Activated B cell treated with CpG ODN at 0.5 μM for 24 hours (primary cell): ENCODE measurements at regions not wholly inside any gene's neighbourhood (a gene's known extent, or its start where the extent isn't known, plus 50 kb on each side); places are given as distances from the start of the nearest gene placed in this dataset.

Experiments used
- ATAC-seq: fragments of 200-7000 bp; cut with Tn5 transposase; one replicate; pipeline ENCODE4 v1.10.0; 2021; ENCODE audit warnings: low read depth, mild to moderate bottlenecking, moderate library complexity
- CTCF ChIA-PET: fragments of 350-600 bp; sonication (Branson Sonifier 250); formaldehyde crosslinking; loops from one replicate; lab custom pipeline; 2021; ENCODE audit warnings: antibody characterized with exemption; lab: Charles Lee
- POLR2A ChIA-PET: fragments of 350-600 bp; sonication (Branson Sonifier 250); formaldehyde crosslinking; loops from one replicate; lab custom pipeline; 2021; ENCODE audit warnings: antibody characterized with exemption; lab: Charles Lee
- DNase-seq: peaks from one replicate; pipeline ENCODE4 v3.0.0; 2022
- H3K27ac Mint-ChIP-seq: one replicate; pipeline ENCODE4 v1.8.0; 2020; ENCODE audit warnings: mixed read lengths
- H3K27me3 Mint-ChIP-seq: one replicate; pipeline ENCODE4 v1.8.0; 2021; ENCODE audit warnings: mixed read lengths
- H3K36me3 Mint-ChIP-seq: one replicate; pipeline ENCODE4 v1.8.0; 2021; ENCODE audit warnings: low read depth, mixed read lengths
- H3K4me1 Mint-ChIP-seq: one replicate; pipeline ENCODE4 v1.8.0; 2021; ENCODE audit warnings: mixed read lengths
- H3K4me3 Mint-ChIP-seq: one replicate; pipeline ENCODE4 v1.8.0; 2020; ENCODE audit warnings: mild to moderate bottlenecking, mixed read lengths
- H3K9me3 Mint-ChIP-seq: one replicate; pipeline ENCODE4 v1.8.0; 2020; ENCODE audit warnings: mixed read lengths
- intact Hi-C: fragments of 100-400 bp; cut with micrococcal nuclease; formaldehyde crosslinking; loops from one replicate; pipeline ENCODE4 v1.15.1; 2024
- TF ChIP-seq, protein P1 (sequence below): fragments of 200-600 bp; IDR thresholded peaks from one replicate; pipeline ENCODE4 v1.8.0; 2022; ENCODE audit warnings: antibody characterized with exemption, mild to moderate bottlenecking

DNA sequence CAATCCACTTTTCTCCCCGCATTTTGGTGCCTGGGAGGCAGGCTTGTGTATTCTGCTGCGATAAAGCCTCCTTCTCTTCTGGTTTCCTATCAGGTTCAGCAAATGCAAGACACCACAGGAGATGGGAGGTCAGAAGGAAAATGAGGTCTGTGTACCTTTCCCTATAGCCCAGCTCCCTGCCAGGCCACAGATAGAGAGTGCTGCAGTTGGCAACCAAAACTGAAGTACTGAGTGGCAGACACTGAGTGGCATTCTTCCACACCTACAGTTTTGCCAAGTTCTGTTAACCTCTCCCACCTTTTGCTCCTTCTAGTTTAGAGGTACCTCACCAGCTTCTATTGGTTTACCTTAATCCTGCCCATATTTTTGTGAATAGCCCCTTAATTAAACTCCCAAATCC lies 948.4 kb downstream of the SORCS1 start:
- TF ChIP-seq, protein P1, sequence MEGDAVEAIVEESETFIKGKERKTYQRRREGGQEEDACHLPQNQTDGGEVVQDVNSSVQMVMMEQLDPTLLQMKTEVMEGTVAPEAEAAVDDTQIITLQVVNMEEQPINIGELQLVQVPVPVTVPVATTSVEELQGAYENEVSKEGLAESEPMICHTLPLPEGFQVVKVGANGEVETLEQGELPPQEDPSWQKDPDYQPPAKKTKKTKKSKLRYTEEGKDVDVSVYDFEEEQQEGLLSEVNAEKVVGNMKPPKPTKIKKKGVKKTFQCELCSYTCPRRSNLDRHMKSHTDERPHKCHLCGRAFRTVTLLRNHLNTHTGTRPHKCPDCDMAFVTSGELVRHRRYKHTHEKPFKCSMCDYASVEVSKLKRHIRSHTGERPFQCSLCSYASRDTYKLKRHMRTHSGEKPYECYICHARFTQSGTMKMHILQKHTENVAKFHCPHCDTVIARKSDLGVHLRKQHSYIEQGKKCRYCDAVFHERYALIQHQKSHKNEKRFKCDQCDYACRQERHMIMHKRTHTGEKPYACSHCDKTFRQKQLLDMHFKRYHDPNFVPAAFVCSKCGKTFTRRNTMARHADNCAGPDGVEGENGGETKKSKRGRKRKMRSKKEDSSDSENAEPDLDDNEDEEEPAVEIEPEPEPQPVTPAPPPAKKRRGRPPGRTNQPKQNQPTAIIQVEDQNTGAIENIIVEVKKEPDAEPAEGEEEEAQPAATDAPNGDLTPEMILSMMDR: no peak
- ATAC-seq: no peak
- POLR2A ChIA-PET: no interaction called here
- H3K27ac Mint-ChIP-seq: no peak overlapping the region
- no peak overlapping the region for H3K4me3 Mint-ChIP-seq
- intact Hi-C loops: no loop called here
- no peaks in the 10 kb centered on the region for H3K36me3 Mint-ChIP-seq
- H3K27me3 Mint-ChIP-seq: no peaks in the 10 kb centered on the region
- DNase-seq: no peak
- H3K9me3 Mint-ChIP-seq: peaks cover 2% of the 10 kb centered on the region
- no peaks in the 10 kb centered on the region for H3K4me1 Mint-ChIP-seq
- CTCF ChIA-PET: no interaction called here

DNA sequence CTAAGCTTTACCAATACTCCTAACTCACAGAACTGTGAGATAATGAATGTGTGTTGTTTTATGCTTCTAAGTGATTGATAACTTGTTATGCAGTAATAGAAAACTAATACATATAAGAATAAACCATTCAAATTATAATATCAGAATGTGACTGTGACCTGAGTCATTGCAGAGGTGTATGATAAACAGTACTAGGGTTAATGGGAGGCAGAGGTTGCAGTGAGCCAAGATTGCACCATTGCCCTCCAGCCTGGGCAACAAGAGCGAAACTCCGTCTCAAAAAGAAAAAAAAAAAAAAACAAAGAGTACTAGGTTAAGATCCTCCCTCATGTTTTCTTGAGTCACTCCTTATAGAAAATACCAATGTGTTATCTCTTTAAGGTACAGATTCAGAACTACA lies 950.3 kb downstream of the SORCS1 start:
- Mint-ChIP-seq H3K27me3 (no peaks in the 10 kb centered on the region), H3K36me3 (no peaks in the 10 kb centered on the region), H3K4me3 (no peak overlapping the region), H3K4me1 (no peaks in the 10 kb centered on the region), H3K27ac (no peak overlapping the region), H3K9me3 (peaks cover 2% of the 10 kb centered on the region)
- TF ChIP-seq, protein P1: no peak
- intact Hi-C loops: no loop called here
- DNase-seq: no peak
- POLR2A ChIA-PET: no interaction called here
- no peak for ATAC-seq
- CTCF ChIA-PET: no interaction called here

DNA sequence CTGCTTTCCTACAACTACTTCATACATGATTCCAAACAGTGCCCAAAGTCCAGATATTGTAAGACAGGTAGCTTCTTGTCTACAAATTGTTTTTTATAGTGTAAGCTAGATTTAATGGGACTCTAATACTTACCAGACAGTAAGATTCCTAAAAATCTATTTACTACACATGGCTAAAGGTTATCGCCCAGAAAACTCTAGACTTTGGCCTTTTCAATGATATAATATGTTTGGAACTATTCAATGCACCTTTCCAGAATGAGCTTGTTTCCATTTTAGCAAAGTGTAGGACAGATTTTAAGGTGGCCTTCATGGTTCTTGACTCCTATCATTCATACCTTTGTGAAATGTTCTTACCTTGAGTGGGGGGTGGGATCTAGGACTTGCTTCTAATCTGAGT lies 951.0 kb downstream of the SORCS1 start:
- intact Hi-C loops: no loop called here
- TF ChIP-seq, protein P1: no peak
- CTCF ChIA-PET: no interaction called here
- H3K4me3 Mint-ChIP-seq: no peak overlapping the region
- no peaks in the 10 kb centered on the region for H3K27me3 Mint-ChIP-seq
- ATAC-seq: no peak
- no peaks in the 10 kb centered on the region for H3K36me3 Mint-ChIP-seq
- no peak for DNase-seq
- POLR2A ChIA-PET: no interaction called here
- H3K4me1 Mint-ChIP-seq: no peaks in the 10 kb centered on the region
- no peak overlapping the region for H3K27ac Mint-ChIP-seq
- peaks cover 2% of the 10 kb centered on the region for H3K9me3 Mint-ChIP-seq

DNA sequence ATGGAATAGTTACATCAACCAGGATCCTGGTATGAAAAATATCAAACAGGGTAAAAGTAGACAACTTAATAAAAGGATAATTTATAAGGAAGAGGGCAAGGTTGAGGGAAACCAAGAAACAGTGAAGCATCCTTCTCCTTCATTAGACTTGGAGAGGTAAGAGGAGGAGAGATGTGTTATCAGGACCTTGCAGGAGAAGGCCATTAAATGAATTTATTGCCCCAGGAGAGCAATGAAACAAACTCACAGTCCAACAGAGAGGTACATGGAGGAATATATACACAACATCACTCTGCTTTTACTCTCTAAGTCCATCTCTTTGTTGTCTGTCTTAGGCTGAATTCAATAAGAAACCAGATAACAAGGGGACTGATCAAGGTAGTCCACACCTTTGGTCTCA lies 966.2 kb downstream of the SORCS1 start:
- DNase-seq (no peak), ATAC-seq (no peak)
- H3K4me1 Mint-ChIP-seq: no peaks in the 10 kb centered on the region
- no peak overlapping the region for H3K27ac Mint-ChIP-seq
- no peaks in the 10 kb centered on the region for H3K36me3 Mint-ChIP-seq
- TF ChIP-seq, protein P1: no peak
- ChIA-PET POLR2A (no interaction called here), CTCF (no interaction called here)
- H3K9me3 Mint-ChIP-seq: no peaks in the 10 kb centered on the region
- intact Hi-C loops: no loop called here
- no peaks in the 10 kb centered on the region for H3K27me3 Mint-ChIP-seq
- H3K4me3 Mint-ChIP-seq: no peak overlapping the region

DNA sequence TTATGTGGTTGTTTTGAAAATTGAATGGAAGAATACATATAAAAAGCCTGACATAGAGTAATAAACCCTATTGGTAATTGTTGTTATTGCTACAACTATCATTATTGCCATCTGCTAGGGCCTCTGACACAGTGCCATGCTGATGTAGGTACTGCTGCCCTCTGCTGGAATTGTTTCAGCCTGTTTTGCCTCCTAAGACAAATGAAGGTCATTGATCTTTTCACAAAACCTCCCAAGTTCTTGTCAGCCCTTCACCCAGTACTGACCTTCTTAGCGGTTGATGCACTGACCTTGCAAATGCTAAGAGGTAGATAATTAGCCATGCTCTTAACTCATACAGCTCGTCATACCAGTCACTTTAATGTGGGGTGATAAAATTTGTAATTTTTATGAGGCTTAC lies 975.2 kb downstream of the SORCS1 start:
- TF ChIP-seq, protein P1: no peak
- no peak for DNase-seq
- H3K36me3 Mint-ChIP-seq: no peaks in the 10 kb centered on the region
- H3K9me3 Mint-ChIP-seq: no peaks in the 10 kb centered on the region
- no peak overlapping the region for H3K27ac Mint-ChIP-seq
- ATAC-seq: no peak
- H3K4me1 Mint-ChIP-seq: no peaks in the 10 kb centered on the region
- ChIA-PET CTCF (no interaction called here), POLR2A (no interaction called here)
- no peaks in the 10 kb centered on the region for H3K27me3 Mint-ChIP-seq
- intact Hi-C loops: no loop called here
- H3K4me3 Mint-ChIP-seq: no peak overlapping the region
